ENCODE measurements at regions not wholly inside any gene's neighbourhood (a gene's known extent, or its start where the extent isn't known, plus 50 kb on each side); places are given as distances from the start of the nearest gene placed in this dataset.

DNA sequence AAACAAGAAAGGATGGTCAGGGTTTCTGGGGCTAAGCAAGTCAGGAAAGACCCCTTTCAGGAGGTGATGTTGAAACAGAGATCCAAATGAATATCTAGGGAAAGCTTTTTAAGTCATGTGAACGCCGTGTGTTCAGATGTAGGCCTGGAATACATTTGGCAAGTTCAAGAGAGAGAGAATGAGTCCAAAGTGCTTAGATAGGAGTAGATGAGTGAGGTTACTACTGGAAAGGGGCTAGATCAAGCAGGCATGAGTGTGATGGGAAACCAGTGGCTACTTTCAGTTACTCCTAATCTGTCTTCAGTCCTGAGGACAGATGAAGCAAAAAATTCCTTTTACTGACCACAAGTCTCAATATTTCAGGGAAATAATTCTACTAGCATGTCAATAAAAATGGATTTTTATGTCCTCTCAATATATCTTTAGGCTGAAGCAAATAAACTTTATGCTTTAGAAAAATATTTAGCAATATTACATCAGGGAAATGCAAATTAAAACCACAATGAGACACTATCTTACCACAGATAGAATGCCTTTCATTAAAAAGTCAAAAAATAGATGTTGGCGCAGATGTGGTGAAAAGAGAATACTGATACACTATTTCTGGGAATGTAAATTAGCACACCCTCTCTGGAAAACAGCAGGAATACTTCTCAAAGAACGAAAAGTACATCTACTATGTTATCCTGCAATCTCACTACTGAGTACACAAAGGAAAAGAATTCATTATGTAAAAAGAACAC lies 1085.0 kb upstream of the TENM4 start:
- no peak for DNase-seq (ENCODE audit: low read depth)

- DNase-seq (ENCODE audit: low read depth), result no peak
Measured at GRCh38 chr11:80524349-80524748, 1083.5 kb upstream of the TENM4 start.

GRCh38 chr11:80523057-80523456 lies 1082.2 kb upstream of the TENM4 start:
- no peak for DNase-seq (ENCODE audit: low read depth)

- no peak for DNase-seq (ENCODE audit: low read depth)
Measured at GRCh38 chr11:80521592-80521991, 1080.8 kb upstream of the TENM4 start.

DNA sequence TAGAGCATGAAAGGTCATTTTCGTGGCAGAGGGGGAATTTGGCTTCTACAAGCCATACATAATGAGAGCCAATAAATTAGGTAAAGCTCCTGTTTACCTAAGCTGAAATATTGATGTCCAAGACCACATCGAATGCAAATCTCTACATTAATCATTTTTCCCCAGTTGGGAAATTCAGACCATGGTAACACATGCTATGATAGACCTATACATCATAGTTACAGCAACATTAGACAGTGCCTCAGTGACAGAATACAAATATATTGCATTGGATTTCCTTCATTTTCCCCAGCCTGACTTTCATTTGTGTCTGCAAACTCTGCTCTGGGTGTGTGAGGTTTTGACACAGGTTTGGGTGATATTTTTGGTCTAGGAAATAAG lies 1079.7 kb upstream of the TENM4 start:
- DNase-seq (ENCODE audit: low read depth), result no peak

GRCh38 chr11:80519596-80520506 lies 1079.0 kb upstream of the TENM4 start:
- DNase-seq (ENCODE audit: low read depth), result no peak

DNA sequence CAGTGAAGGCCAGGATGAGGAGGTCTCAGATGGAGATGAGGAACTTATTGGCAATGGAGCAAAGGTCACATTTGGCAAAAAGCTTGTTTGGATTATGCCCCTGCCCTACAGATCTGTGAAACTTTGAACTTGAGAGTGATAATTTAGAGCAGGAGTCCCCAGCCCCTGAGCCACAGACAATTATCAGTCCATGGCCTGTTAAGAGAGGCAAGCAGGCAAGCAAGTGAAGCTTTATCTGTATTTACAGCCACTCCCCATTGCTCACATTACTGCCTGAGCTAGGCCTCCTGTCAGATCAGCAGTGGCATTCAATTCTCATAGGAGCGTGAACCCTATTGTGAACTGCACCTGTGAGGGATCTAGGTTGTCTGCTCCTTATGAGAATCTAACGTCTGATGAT lies 1076.9 kb upstream of the TENM4 start:
- DNase-seq (ENCODE audit: low read depth), result no peak

- no peak for DNase-seq (ENCODE audit: low read depth)
Measured at GRCh38 chr11:80515097-80515496, 1074.3 kb upstream of the TENM4 start.

GRCh38 chr11:80512491-80512890 lies 1071.7 kb upstream of the TENM4 start:
- no peak for DNase-seq (ENCODE audit: low read depth)

GRCh38 chr11:80505771-80506170 lies 1064.9 kb upstream of the TENM4 start:
- no peak for DNase-seq (ENCODE audit: low read depth)

GRCh38 chr11:80503990-80504389 lies 1063.2 kb upstream of the TENM4 start:
- DNase-seq (ENCODE audit: low read depth), result no peak

- DNase-seq (ENCODE audit: low read depth), result no peak
Measured at GRCh38 chr11:80502511-80502910, 1061.7 kb upstream of the TENM4 start.

DNA sequence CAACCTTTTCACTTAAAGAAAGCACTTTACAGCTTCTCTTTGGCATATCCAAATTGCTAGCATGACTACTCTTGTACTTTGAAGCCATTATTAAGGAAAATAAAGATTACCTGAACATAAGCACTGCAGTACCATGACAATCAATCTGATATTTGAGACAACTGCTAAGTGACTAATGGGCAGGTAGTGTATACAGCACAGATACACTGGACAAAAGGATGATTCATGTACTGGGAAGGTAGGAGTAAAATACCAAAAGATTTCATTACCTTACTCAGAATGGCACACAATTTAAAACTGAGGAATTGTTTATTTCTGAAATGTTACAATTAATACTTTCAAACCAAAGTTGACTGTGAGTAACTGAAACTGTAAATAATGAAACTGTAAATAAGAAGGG lies 1054.3 kb upstream of the TENM4 start:
- DNase-seq (ENCODE audit: low read depth), result no peak

DNA sequence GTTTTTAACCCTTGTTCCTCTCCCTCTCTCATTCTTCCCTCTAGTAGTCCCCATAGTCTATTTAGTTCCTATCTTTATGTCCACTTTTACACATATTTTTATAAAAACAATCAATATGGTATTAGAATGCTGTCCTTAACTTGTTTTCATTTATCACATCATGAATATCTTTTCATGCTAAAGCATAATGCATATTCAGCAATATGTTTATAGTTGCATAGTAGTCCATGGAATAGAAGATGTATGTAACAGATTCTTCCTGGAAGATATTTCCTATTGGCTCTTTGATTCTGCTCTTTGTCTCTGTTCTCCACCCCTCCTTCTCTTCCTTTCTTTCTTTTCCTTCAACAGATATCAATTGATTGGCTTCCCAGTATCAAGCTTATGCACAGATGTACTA lies 1047.1 kb upstream of the TENM4 start:
- DNase-seq (ENCODE audit: low read depth), result no peak

GRCh38 chr11:80486678-80487077 lies 1045.8 kb upstream of the TENM4 start:
- no peak for DNase-seq (ENCODE audit: low read depth)

DNA sequence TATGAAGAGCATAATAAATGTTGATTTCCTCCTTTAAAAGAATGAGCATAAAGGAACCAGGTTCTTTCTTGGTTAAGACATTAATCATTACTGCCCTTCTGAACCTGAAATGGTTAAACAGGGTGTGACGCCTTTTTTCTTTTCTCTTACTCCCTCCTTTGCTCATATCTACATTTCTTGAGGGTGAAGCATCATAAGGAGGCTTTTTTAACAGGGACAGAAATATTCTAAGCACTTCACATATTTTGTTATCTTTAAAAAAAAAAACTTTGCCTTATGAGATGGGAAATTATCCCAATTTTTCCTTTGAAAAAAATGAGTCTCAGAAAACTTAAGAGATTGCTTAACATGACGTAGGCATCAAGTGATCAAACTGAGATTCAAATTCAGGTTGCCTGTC lies 1036.3 kb upstream of the TENM4 start:
- DNase-seq (ENCODE audit: low read depth), result no peak

DNA sequence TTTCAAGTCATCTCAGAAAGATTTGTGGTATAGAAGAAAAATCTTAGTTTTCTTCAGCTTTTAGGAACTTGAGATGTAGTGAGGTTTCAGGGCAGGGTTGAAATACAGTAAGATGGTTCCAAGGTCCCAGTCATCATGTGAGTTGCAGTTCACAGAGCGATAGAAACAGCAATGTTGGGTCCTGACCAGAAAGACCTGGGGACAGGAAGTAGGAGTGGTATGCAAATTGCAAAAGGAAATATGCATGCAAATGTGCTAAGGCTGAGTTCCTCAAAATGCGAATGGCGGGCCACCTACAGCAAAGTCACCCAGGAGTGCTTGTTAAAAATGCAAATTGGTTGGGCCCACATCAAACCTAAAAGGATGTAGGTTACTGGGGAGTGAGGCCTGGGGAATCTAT lies 1032.7 kb upstream of the TENM4 start:
- DNase-seq (ENCODE audit: low read depth), result no peak

DNA sequence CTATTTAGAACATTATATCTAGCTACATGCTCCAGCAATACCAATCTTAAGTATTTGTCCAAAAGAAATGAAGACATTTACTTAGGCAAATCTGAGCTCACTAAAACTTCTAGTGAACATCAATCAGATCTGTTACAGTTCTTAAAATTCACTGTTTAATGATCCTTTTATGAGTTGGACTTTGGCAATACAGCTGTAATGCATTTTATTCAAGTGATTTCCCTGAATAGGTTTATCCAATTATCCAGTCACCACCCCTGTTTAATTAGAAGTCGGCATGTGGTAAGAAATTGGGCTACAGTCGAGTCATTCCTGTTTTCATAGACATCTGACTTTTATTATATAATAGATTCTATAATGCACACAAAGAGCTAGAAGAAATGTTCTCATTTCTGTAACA lies 1029.0 kb upstream of the TENM4 start:
- no peak for DNase-seq (ENCODE audit: low read depth)

GRCh38 chr11:80466570-80466969 lies 1025.7 kb upstream of the TENM4 start:
- no peak for DNase-seq (ENCODE audit: low read depth)

DNA sequence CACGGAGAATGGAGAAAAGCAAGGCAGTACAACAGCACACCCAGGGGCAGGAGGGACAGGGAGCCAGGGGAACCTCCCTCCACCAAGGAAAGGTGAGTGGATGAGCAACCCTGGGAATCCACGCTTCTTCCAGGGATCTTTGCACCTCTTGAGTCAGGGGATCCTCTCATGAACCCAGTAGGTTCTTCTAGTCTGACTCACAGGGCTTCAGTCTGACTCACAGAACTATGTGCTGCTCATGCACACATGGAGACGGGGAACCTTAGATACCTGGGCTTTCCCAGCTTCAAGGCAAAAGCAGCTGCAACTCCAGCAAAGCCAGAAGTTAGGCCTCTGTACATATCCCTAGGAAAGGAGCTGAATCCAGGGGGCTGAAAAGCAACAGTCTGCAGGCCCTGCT lies 1021.4 kb upstream of the TENM4 start:
- DNase-seq (ENCODE audit: low read depth), result no peak

DNA sequence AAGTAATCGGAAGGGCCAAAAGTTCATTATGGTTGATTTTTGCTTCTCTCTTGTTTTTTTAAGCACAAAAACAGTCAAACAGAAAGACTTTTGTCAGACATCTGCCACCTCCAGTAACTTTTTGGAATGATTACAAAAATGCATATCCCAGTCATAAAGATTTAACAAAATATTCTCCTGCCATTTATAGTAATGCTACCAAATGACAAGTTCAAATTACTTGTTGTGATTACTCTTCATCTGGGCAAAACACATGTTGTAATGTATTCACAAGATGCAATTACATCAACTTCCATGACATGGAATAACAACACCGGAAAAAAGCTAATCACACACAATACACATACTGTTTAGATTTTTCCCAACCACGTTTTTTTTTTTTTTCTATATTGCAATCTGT lies 1017.5 kb upstream of the TENM4 start:
- DNase-seq (ENCODE audit: low read depth), result no peak

DNA sequence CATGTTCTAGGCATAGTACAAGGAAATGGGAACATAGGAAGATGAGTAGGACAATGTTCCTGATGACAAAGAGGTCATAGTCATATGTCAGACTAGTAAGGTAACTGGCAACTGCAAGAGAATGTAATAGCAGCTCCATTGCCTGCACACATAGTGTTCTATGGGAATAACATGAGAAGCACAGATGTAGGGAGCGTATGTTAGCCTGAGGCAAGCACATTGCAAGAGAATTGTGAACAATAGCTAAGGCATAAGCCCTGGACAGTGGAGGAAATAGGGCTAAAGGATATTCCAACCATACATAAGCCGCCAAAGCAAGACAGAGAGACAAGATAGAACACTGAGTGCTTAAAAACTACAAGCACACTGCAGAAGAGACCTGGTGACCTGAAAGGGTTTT lies 1017.0 kb upstream of the TENM4 start:
- no peak for DNase-seq (ENCODE audit: low read depth)

DNA sequence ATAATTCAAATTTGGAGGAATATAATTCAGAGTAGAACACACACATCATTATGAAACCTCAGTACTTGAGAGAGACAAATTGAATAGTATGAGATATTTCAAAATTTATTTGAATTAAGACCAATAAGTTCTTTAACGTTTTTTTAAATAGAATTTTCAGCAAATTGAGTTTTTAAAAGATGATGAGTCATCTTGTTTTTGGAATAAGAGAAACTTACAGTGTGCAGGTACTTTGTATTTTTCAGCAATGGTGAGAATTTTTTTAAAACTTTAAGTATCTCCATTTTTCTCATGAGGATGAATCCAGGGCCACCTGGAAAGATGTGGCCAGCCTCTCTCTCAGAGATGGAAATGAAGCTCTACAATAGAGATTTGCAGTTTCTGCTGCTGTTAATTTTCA lies 1015.0 kb upstream of the TENM4 start:
- DNase-seq (ENCODE audit: low read depth), result no peak

Data from RPMI7951 (cell line).